Esophagus squamous epithelium (tissue), 5 donors: ENCODE measurements at regions not wholly inside any gene's neighbourhood (a gene's known extent, or its start where the extent isn't known, plus 50 kb on each side); places are given as distances from the start of the nearest gene placed in this dataset.
A peak's percentile ranks its signal among the peaks of the same experiment; 100 is the strongest.
"Not testable (repeated sequence)": the region's sequence is repeated elsewhere in the genome, so short reads cannot be mapped to it uniquely, and the experiment has no call there.

Experiments used
- DNase-seq: peaks from one replicate; lab custom pipeline; 2025; lab: John Stamatoyannopoulos, UW
- H3K27ac ChIP-seq, 4 donors: fragments of 200-600 bp; sonication (generic); one replicate each; pipeline ENCODE4 v1.5.1; 2016 to 2019; ENCODE audit warnings: mild to moderate bottlenecking in 1 of 4
- H3K27me3 ChIP-seq, 4 donors: fragments of 200-600 bp; sonication (generic); 1 replicate in 3 of 4; 2 replicates in 1 of 4; pipeline versions ENCODE4 v1.5.1 to v1.6.0; 2017 to 2021; ENCODE audit warnings: antibody characterized with exemption in 1 of 4
- H3K36me3 ChIP-seq, 3 donors: fragments of 200-600 bp; sonication (generic); one replicate each; pipeline ENCODE4 v1.5.1; 2016 to 2019
- H3K4me1 ChIP-seq, 3 donors: fragments of 200-600 bp; sonication (generic); one replicate each; pipeline ENCODE4 v1.5.1; 2017 to 2019
- H3K4me3 ChIP-seq, 4 donors: fragments of 200-600 bp; sonication (generic); 1 replicate in 3 of 4; 2 replicates in 1 of 4; pipeline ENCODE4 v1.5.1; 2016 to 2019; ENCODE audit warnings: mild to moderate bottlenecking in 2 of 4, moderate library complexity in 1 of 4
- H3K9me3 ChIP-seq, 3 donors: fragments of 200-600 bp; sonication (generic); one replicate each; pipeline ENCODE4 v1.5.1; 2016 to 2019
- CTCF ChIP-seq, 6 experiments: fragments of 450-650 bp in 4 of 6; fragments of 200-600 bp in 2 of 6; sonication (generic) in 2 of 6; IDR thresholded peaks; one replicate each; pipeline ENCODE4 v1.5.1; 2016 to 2019; ENCODE audit warnings: antibody characterized with exemption in 6 of 6, mild to moderate bottlenecking in 4 of 6, moderate library complexity in 4 of 6
- POLR2A ChIP-seq, 4 donors: fragments of 450-650 bp; IDR thresholded peaks; one replicate each; pipeline ENCODE4 v1.6.1; 2017; ENCODE audit warnings: antibody characterized with exemption in 4 of 4, mild to moderate bottlenecking in 4 of 4, moderate library complexity in 3 of 4
- WGBS, 2 donors: methylation state at CpG; one replicate each; pipeline ENCODE4 v1.1.5; 2018; 5-methylcytosine and 5-hydroxymethylcytosine counted together
- intact Hi-C: fragments of 100-400 bp; cut with DNase I; formaldehyde crosslinking; loops from one replicate; pipeline ENCODE4 v1.15.0; 2022
- donor health status: DM: yes; HTN: yes; CAD: no.

- H3K27me3 ChIP-seq, H3K4me3 ChIP-seq, intact Hi-C loops, H3K9me3 ChIP-seq, H3K4me1 ChIP-seq, H3K27ac ChIP-seq, H3K36me3 ChIP-seq, DNase-seq: not testable (repeated sequence)
- TF ChIP-seq CTCF (IDR thresholded peaks at IDR 0.05): peak in 2 of 6 experiments; percentile 20 to 24
- 0 to 26% methylated on average over 1 to 7 of the region's 15 CpGs for WGBS, 2 donors
Measured at GRCh38 chr6:167217951-167218759, 60.4 kb upstream of the GPR31 start.

GRCh38 chr6:167219079-167219478, 61.3 kb upstream of the GPR31 start:
- intact Hi-C loops, H3K4me3 ChIP-seq, H3K9me3 ChIP-seq, H3K36me3 ChIP-seq, H3K4me1 ChIP-seq, H3K27me3 ChIP-seq, DNase-seq, H3K27ac ChIP-seq: not testable (repeated sequence)
- WGBS, 2 donors: 29 to 71% methylated on average over 1 of the region's 4 CpGs

- Histone ChIP-seq H3K4me3 (no peak overlapping the region), H3K27ac (no peak overlapping the region), H3K27me3 (peaks cover 0 to 6% (median 0%) of the 10 kb centered on the region in 4 donors), H3K4me1 (no peaks in the 10 kb centered on the region), H3K9me3 (no peaks in the 10 kb centered on the region), H3K36me3 (no peaks in the 10 kb centered on the region)
- DNase-seq: no peak
- intact Hi-C loops: no loop called here
- no peak for TF ChIP-seq CTCF (IDR thresholded peaks at IDR 0.05)
- TF ChIP-seq POLR2A (IDR thresholded peaks at IDR 0.05): no peak
- WGBS, 2 donors: 76 to 88% methylated on average over 16 to 19 of the region's 19 CpGs
Measured at GRCh38 chr6:167219967-167220512, 62.3 kb upstream of the GPR31 start.

- Histone ChIP-seq H3K4me1 (no peaks in the 10 kb centered on the region), H3K27ac (no peak overlapping the region), H3K27me3 (peaks cover 0 to 9% (median 0%) of the 10 kb centered on the region in 4 donors), H3K9me3 (no peaks in the 10 kb centered on the region), H3K4me3 (no peak overlapping the region), H3K36me3 (no peaks in the 10 kb centered on the region)
- intact Hi-C loops: no loop called here
- WGBS, 2 donors: 90% methylated on average over 3 of the region's 19 CpGs; no CpG with 5 or more reads in 1 of the 2 donors
- no peak for TF ChIP-seq POLR2A (IDR thresholded peaks at IDR 0.05)
- TF ChIP-seq CTCF (IDR thresholded peaks at IDR 0.05): no peak
- no peak for DNase-seq
Measured at GRCh38 chr6:167221400-167222201, 63.8 kb upstream of the GPR31 start.

GRCh38 chr6:167225566-167226382, 65.3 kb upstream of the UNC93A start:
- H3K4me3 ChIP-seq, H3K9me3 ChIP-seq, DNase-seq, intact Hi-C loops, H3K36me3 ChIP-seq, H3K27ac ChIP-seq, H3K4me1 ChIP-seq: not testable (repeated sequence)
- H3K27me3 ChIP-seq: peaks cover 0 to 36% (median 0%) of the 10 kb centered on the region in 4 donors
- 49 to 62% methylated on average over 8 to 13 of the region's 13 CpGs for WGBS, 2 donors
